ENCODE measurements at regions not wholly inside any gene's neighbourhood (a gene's known extent, or its start where the extent isn't known, plus 50 kb on each side); places are given as distances from the start of the nearest gene placed in this dataset.

- Mint-ChIP-seq H3K4me3 (no peak overlapping the region), H3K36me3 (ENCODE audit: low read depth) (no peaks in the 10 kb centered on the region; the same call in 1 of the 2 replicates), H3K4me1 (ENCODE audit: low read depth) (no peaks in the 10 kb centered on the region), H3K9me3 (peaks cover 30% of the 10 kb centered on the region), H3K27ac (no peak overlapping the region), H3K27me3 (ENCODE audit: insufficient read depth) (peaks cover 2% of the 10 kb centered on the region; the same call in 1 of the 2 replicates)
- no peak for DNase-seq
- no peak for TF ChIP-seq CTCF (IDR thresholded peaks at IDR 0.05)
Measured at GRCh38 chr9:73617586-73617985, 465.9 kb downstream of the ANXA1 start.

GRCh38 chr9:73640971-73641370 is 489.3 kb downstream of the ANXA1 start:
- Mint-ChIP-seq H3K4me1 (ENCODE audit: low read depth) (no peaks in the 10 kb centered on the region), H3K4me3 (no peak overlapping the region), H3K27ac (no peak overlapping the region), H3K27me3 (ENCODE audit: insufficient read depth) (0 out of 2 replicates have a peak, but pooled peaks cover 1% of the 10 kb centered on the region), H3K36me3 (ENCODE audit: low read depth) (no peaks in the 10 kb centered on the region), H3K9me3 (peaks cover 25% of the 10 kb centered on the region; the same call in 1 of the 2 replicates)
- no peak for DNase-seq
- no peak for TF ChIP-seq CTCF (IDR thresholded peaks at IDR 0.05)

GRCh38 chr9:73643379-73644013 is 491.8 kb downstream of the ANXA1 start:
- TF ChIP-seq CTCF (IDR thresholded peaks at IDR 0.05), result no peak
- Mint-ChIP-seq H3K36me3 (ENCODE audit: low read depth) (no peaks in the 10 kb centered on the region), H3K27me3 (ENCODE audit: insufficient read depth) (0 out of 2 replicates have a peak, but pooled peaks cover 1% of the 10 kb centered on the region), H3K27ac (no peak overlapping the region), H3K4me3 (no peak overlapping the region), H3K4me1 (ENCODE audit: low read depth) (no peaks in the 10 kb centered on the region), H3K9me3 (peaks cover 36% of the 10 kb centered on the region)
- DNase-seq, result no peak

- Mint-ChIP-seq H3K27me3 (ENCODE audit: insufficient read depth) (0 out of 2 replicates have a peak, but pooled peaks cover 1% of the 10 kb centered on the region), H3K9me3 (peaks cover 37% of the 10 kb centered on the region), H3K4me3 (no peak overlapping the region), H3K27ac (no peak overlapping the region), H3K4me1 (ENCODE audit: low read depth) (no peaks in the 10 kb centered on the region), H3K36me3 (ENCODE audit: low read depth) (no peaks in the 10 kb centered on the region)
- no peak for DNase-seq
- no peak for TF ChIP-seq CTCF (IDR thresholded peaks at IDR 0.05)
Measured at GRCh38 chr9:73647560-73647959, 495.9 kb downstream of the ANXA1 start.

GRCh38 chr9:73649552-73649951 is 497.9 kb downstream of the ANXA1 start:
- peaks cover 3% of the 10 kb centered on the region; the same call in 1 of the 2 replicates for H3K36me3 Mint-ChIP-seq (ENCODE audit: low read depth)
- no peak overlapping the region for H3K27ac Mint-ChIP-seq
- H3K4me3 Mint-ChIP-seq, result no peak overlapping the region
- DNase-seq, result no peak
- TF ChIP-seq CTCF (IDR thresholded peaks at IDR 0.05), result no peak
- no peaks in the 10 kb centered on the region for H3K4me1 Mint-ChIP-seq (ENCODE audit: low read depth)
- H3K27me3 Mint-ChIP-seq (ENCODE audit: insufficient read depth), result no peaks in the 10 kb centered on the region
- peaks cover 45% of the 10 kb centered on the region for H3K9me3 Mint-ChIP-seq
